ENCODE measurements at regions not wholly inside any gene's neighbourhood (a gene's known extent, or its start where the extent isn't known, plus 50 kb on each side); places are given as distances from the start of the nearest gene placed in this dataset.

DNA sequence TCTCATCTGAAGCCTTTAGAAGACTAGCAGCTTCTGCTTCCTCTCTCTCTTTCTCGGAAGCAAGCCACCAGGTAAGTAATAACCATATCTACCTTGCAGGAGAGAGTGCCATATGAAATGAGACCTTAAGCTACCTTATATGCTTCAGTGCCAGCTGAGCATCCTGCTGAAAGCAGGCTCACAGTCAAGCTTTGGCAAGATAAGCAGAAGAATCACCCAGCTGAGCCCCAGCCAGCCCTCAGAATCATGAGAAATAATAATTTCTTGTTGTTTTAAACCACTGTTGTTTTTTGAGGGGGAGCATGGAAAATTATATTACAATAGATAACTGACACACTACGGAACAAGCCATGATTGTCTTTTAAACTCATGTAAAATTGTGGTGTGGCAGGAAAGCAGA is 514.4 kb downstream of the MBD2 start:
- intact Hi-C loops (cut with micrococcal nuclease) = no loop called here
- H3K9me3 ChIP-seq (ENCODE audit: control extremely low read depth in 1 of 3, control insufficient read depth in 2 of 3, insufficient read depth in 1 of 3, low read length in 2 of 3) = no peaks in the 10 kb centered on the region
- H3K9me3 Mint-ChIP-seq (ENCODE audit: insufficient read depth) = no peaks in the 10 kb centered on the region
- H3K36me3 ChIP-seq (replicated peaks in 1 of 2; ENCODE audit: control extremely low read depth in 1 of 2, control insufficient read depth in 1 of 2, extremely low read depth in 1 of 2, insufficient read depth in 2 of 2, low read length in 1 of 2) = no peaks in the 10 kb centered on the region
- 83% methylated on average over 1 of the region's 2 CpGs for WGBS (ENCODE audit: insufficient coverage)
- no peak overlapping the region for H3K9ac ChIP-seq (ENCODE audit: low read length)
- H3K27me3 Mint-ChIP-seq = no peaks in the 10 kb centered on the region
- TF ChIP-seq EZH2 (IDR thresholded peaks at IDR 0.05; ENCODE audit: borderline replicate concordance, insufficient read depth, low read depth, low read length, poor library complexity, severe bottlenecking) = no peak
- TF ChIP-seq, protein P1, sequence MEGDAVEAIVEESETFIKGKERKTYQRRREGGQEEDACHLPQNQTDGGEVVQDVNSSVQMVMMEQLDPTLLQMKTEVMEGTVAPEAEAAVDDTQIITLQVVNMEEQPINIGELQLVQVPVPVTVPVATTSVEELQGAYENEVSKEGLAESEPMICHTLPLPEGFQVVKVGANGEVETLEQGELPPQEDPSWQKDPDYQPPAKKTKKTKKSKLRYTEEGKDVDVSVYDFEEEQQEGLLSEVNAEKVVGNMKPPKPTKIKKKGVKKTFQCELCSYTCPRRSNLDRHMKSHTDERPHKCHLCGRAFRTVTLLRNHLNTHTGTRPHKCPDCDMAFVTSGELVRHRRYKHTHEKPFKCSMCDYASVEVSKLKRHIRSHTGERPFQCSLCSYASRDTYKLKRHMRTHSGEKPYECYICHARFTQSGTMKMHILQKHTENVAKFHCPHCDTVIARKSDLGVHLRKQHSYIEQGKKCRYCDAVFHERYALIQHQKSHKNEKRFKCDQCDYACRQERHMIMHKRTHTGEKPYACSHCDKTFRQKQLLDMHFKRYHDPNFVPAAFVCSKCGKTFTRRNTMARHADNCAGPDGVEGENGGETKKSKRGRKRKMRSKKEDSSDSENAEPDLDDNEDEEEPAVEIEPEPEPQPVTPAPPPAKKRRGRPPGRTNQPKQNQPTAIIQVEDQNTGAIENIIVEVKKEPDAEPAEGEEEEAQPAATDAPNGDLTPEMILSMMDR (IDR thresholded peaks at IDR 0.05) = no peak
- no peaks in the 10 kb centered on the region for H3K79me2 ChIP-seq (ENCODE audit: control insufficient read depth, insufficient read depth, low read length)
- DNase-seq (no peak), ATAC-seq (ENCODE audit: low read depth) (no peak)
- POLR2A ChIA-PET = no interaction called here
- no peak overlapping the region for H3K4me3 ChIP-seq (ENCODE audit: control extremely low read depth in 1 of 5, extremely low read depth in 1 of 5, insufficient read depth in 1 of 5, low read depth in 2 of 5, low read length in 4 of 5)
- no peaks in the 10 kb centered on the region for H3K4me1 Mint-ChIP-seq
- H3K27ac ChIP-seq (ENCODE audit: low read length in 2 of 2) = no peak overlapping the region
- CTCF ChIA-PET = no interaction called here
- H3K4me1 ChIP-seq (ENCODE audit: control insufficient read depth in 2 of 2, insufficient read depth in 2 of 2, low read length in 2 of 2) = no peaks in the 10 kb centered on the region
- H3K27ac Mint-ChIP-seq = no peak overlapping the region
- no peak overlapping the region for H3K4me2 ChIP-seq (replicated peaks; ENCODE audit: low read depth, low read length, poor library complexity, severe bottlenecking)
- no peak overlapping the region for H2AFZ ChIP-seq (ENCODE audit: insufficient read depth, low read depth, low read length, poor library complexity, severe bottlenecking)
- no peak overlapping the region for H3K4me3 Mint-ChIP-seq
- H4K20me1 ChIP-seq (ENCODE audit: control insufficient read depth, insufficient read depth, low read length, poor library complexity, severe bottlenecking) = no peaks in the 10 kb centered on the region
- no peaks in the 10 kb centered on the region for H3K27me3 ChIP-seq (replicated peaks in 1 of 4; ENCODE audit: control extremely low read depth in 1 of 4, control insufficient read depth in 3 of 4, insufficient read depth in 4 of 4, low read length in 3 of 4)

DNA sequence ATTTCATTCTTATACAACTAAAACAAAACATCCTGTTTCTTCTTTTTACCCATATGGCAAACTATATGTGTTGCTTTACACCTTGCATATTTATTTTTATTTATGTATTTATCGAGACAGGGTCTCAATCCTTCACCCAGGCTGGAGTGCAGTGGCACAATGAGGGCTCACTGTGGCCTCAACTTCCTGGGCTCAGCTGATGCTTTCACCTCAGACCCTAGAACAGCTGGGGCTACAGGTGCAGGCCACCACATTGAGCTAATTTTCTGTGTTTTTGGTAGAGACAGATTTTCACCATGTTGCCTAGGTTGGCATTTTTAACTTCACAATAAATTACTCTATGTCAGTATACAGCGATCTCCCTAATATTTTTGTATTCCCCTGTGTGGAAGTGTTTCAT is 522.0 kb downstream of the MBD2 start:
- Histone ChIP-seq H3K4me2 (replicated peaks; ENCODE audit: low read depth, low read length, poor library complexity, severe bottlenecking) (no peak overlapping the region), H3K9me3 (ENCODE audit: control extremely low read depth in 1 of 3, control insufficient read depth in 2 of 3, insufficient read depth in 1 of 3, low read length in 2 of 3) (no peaks in the 10 kb centered on the region), H3K27ac (ENCODE audit: low read length in 2 of 2) (no peak overlapping the region), H4K20me1 (ENCODE audit: control insufficient read depth, insufficient read depth, low read length, poor library complexity, severe bottlenecking) (no peaks in the 10 kb centered on the region), H3K4me1 (ENCODE audit: control insufficient read depth in 2 of 2, insufficient read depth in 2 of 2, low read length in 2 of 2) (no peaks in the 10 kb centered on the region), H3K4me3 (ENCODE audit: control extremely low read depth in 1 of 5, extremely low read depth in 1 of 5, insufficient read depth in 1 of 5, low read depth in 2 of 5, low read length in 4 of 5) (no peak overlapping the region), H3K79me2 (ENCODE audit: control insufficient read depth, insufficient read depth, low read length) (no peaks in the 10 kb centered on the region), H3K36me3 (replicated peaks in 1 of 2; ENCODE audit: control extremely low read depth in 1 of 2, control insufficient read depth in 1 of 2, extremely low read depth in 1 of 2, insufficient read depth in 2 of 2, low read length in 1 of 2) (no peaks in the 10 kb centered on the region), H3K27me3 (replicated peaks in 1 of 4; ENCODE audit: control extremely low read depth in 1 of 4, control insufficient read depth in 3 of 4, insufficient read depth in 4 of 4, low read length in 3 of 4) (no peaks in the 10 kb centered on the region), H2AFZ (ENCODE audit: insufficient read depth, low read depth, low read length, poor library complexity, severe bottlenecking) (no peak overlapping the region), H3K9ac (ENCODE audit: low read length) (no peak overlapping the region)
- Mint-ChIP-seq H3K4me1 (no peaks in the 10 kb centered on the region), H3K27ac (no peak overlapping the region), H3K9me3 (ENCODE audit: insufficient read depth) (no peaks in the 10 kb centered on the region), H3K4me3 (no peak overlapping the region), H3K27me3 (no peaks in the 10 kb centered on the region)
- TF ChIP-seq EZH2 (IDR thresholded peaks at IDR 0.05; ENCODE audit: borderline replicate concordance, insufficient read depth, low read depth, low read length, poor library complexity, severe bottlenecking) = no peak
- TF ChIP-seq, protein P1 (IDR thresholded peaks at IDR 0.05) = no peak
- POLR2A ChIA-PET = no interaction called here
- no CpG with 5 or more reads among the region's 2 CpGs for WGBS (ENCODE audit: insufficient coverage)
- intact Hi-C loops (cut with micrococcal nuclease) = no loop called here
- ATAC-seq (ENCODE audit: low read depth) = no peak
- DNase-seq = no peak
- CTCF ChIA-PET = no interaction called here

All from B cell (primary cell).